Uterus (tissue), 2 donors: ENCODE measurements at regions not wholly inside any gene's neighbourhood (a gene's known extent, or its start where the extent isn't known, plus 50 kb on each side); places are given as distances from the start of the nearest gene placed in this dataset.
"Not testable (repeated sequence)": the region's sequence is repeated elsewhere in the genome, so short reads cannot be mapped to it uniquely, and the experiment has no call there.

Experiments
- POLR2A ChIP-seq, 2 donors: fragments of 450-650 bp; IDR thresholded peaks; one replicate each; pipeline ENCODE4 v1.6.1; 2016; ENCODE audit warnings: antibody characterized with exemption in 2 of 2, mild to moderate bottlenecking in 1 of 2, moderate library complexity in 1 of 2
- TF ChIP-seq, protein P1 (sequence below), 4 experiments: fragments of 200-600 bp in 2 of 4; fragments of 450-650 bp in 2 of 4; sonication (generic) in 2 of 4; IDR thresholded peaks; one replicate each; pipeline ENCODE4 v1.5.1; 2016 to 2019; ENCODE audit warnings: antibody characterized with exemption in 4 of 4, mild to moderate bottlenecking in 2 of 4, moderate library complexity in 1 of 4

DNA sequence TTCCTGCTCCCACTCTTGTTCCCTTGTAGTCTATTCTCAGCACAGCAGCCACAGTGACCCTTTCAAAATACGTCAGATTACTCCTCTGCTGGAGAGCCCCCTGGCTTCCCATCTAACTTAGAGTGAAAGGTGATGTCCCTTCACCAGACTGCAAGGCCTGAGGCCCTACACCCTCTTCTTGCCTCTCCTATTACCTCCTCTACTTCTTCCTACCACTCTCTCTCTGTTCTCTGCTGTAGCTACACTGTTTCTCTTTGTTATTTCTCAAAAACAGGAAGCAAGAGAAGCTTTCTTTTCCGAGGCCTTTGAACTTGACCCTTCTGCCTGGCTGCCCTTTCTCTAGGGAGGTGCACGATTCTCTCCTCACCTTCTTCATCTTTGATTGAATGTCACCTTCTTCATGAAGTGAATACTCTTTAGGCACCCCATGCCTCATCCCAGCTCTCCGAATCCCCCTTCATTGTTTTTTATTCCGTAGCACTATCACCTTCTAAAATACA is 99.1 kb upstream of the NBPF26 start:
- TF ChIP-seq, protein P1, sequence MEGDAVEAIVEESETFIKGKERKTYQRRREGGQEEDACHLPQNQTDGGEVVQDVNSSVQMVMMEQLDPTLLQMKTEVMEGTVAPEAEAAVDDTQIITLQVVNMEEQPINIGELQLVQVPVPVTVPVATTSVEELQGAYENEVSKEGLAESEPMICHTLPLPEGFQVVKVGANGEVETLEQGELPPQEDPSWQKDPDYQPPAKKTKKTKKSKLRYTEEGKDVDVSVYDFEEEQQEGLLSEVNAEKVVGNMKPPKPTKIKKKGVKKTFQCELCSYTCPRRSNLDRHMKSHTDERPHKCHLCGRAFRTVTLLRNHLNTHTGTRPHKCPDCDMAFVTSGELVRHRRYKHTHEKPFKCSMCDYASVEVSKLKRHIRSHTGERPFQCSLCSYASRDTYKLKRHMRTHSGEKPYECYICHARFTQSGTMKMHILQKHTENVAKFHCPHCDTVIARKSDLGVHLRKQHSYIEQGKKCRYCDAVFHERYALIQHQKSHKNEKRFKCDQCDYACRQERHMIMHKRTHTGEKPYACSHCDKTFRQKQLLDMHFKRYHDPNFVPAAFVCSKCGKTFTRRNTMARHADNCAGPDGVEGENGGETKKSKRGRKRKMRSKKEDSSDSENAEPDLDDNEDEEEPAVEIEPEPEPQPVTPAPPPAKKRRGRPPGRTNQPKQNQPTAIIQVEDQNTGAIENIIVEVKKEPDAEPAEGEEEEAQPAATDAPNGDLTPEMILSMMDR (IDR thresholded peaks at IDR 0.05) = not testable (repeated sequence)
- not testable (repeated sequence) for TF ChIP-seq POLR2A (IDR thresholded peaks at IDR 0.05)
